Astrocyte (in vitro differentiated cells and primary cell): ENCODE measurements at regions not wholly inside any gene's neighbourhood (a gene's known extent, or its start where the extent isn't known, plus 50 kb on each side); places are given as distances from the start of the nearest gene placed in this dataset.

Experiments
- DNase-seq: peaks from one replicate; pipeline ENCODE4 v3.0.0-alpha.2; 2010; ENCODE audit warnings: low read depth
- FAIRE-seq: peaks from 2 replicates; lab custom pipeline; 2011; peaks lifted over from hg19 to GRCh38; lab: Jason Lieb, UNC
- H2AFZ ChIP-seq: 2 replicates; pipeline ENCODE4 v1.6.0; 2012; ENCODE audit warnings: low read depth, low read length, inconsistent platforms
- H3K27ac ChIP-seq: 2 replicates; pipeline ENCODE4 v1.5.1; 2011; ENCODE audit warnings: low read depth, low read length, inconsistent platforms
- H3K27me3 ChIP-seq: 2 replicates; pipeline ENCODE4 v1.6.0; 2011; ENCODE audit warnings: low read length, inconsistent platforms; ENCODE audit not compliant: insufficient read depth
- H3K36me3 ChIP-seq: 2 replicates; pipeline ENCODE4 v1.5.1; 2011; ENCODE audit warnings: low read length, inconsistent platforms; ENCODE audit not compliant: insufficient read depth
- H3K4me1 ChIP-seq: 2 replicates; pipeline ENCODE4 v1.5.1; 2011; ENCODE audit warnings: low read length, inconsistent platforms; ENCODE audit not compliant: insufficient read depth
- H3K4me2 ChIP-seq: 2 replicates; pipeline ENCODE4 v1.6.0; 2012; ENCODE audit warnings: low read length, inconsistent platforms
- H3K4me3 ChIP-seq: 2 replicates; pipeline ENCODE4 v1.5.1; 2011; ENCODE audit warnings: low read depth, mild to moderate bottlenecking, low read length, inconsistent platforms; ENCODE audit not compliant: insufficient read depth
- H3K79me2 ChIP-seq: 2 replicates; pipeline ENCODE4 v1.6.0; 2012; ENCODE audit warnings: mild to moderate bottlenecking, low read length, inconsistent platforms; ENCODE audit not compliant: insufficient read depth
- H3K9ac ChIP-seq: 2 replicates; pipeline ENCODE4 v1.6.0; 2012; ENCODE audit warnings: mild to moderate bottlenecking, low read length, inconsistent platforms
- H3K9me3 ChIP-seq: 2 replicates; pipeline ENCODE4 v1.5.1; 2012; ENCODE audit warnings: low read depth, mild to moderate bottlenecking, low read length, inconsistent platforms; ENCODE audit not compliant: insufficient read depth
- H4K20me1 ChIP-seq: 2 replicates; pipeline ENCODE4 v1.6.0; 2012; ENCODE audit warnings: low read length, inconsistent platforms; ENCODE audit not compliant: insufficient read depth
- H3K27ac Mint-ChIP-seq: one replicate; pipeline ENCODE4 v1.8.0; 2021; ENCODE audit warnings: mild to moderate bottlenecking, mixed read lengths; ENCODE audit not compliant: unreplicated experiment
- H3K27me3 Mint-ChIP-seq: one replicate; pipeline ENCODE4 v1.8.0; 2021; ENCODE audit warnings: low read depth, mixed read lengths; ENCODE audit not compliant: unreplicated experiment
- H3K36me3 Mint-ChIP-seq: one replicate; pipeline ENCODE4 v1.8.0; 2021; ENCODE audit warnings: low read depth, mixed read lengths; ENCODE audit not compliant: unreplicated experiment
- H3K4me1 Mint-ChIP-seq: one replicate; pipeline ENCODE4 v1.8.0; 2021; ENCODE audit warnings: low read depth, mixed read lengths; ENCODE audit not compliant: unreplicated experiment
- H3K4me3 Mint-ChIP-seq: one replicate; pipeline ENCODE4 v1.8.0; 2021; ENCODE audit warnings: mild to moderate bottlenecking, moderate library complexity, mixed read lengths; ENCODE audit not compliant: unreplicated experiment
- H3K9me3 Mint-ChIP-seq: one replicate; pipeline ENCODE4 v1.8.0; 2021; ENCODE audit warnings: mild to moderate bottlenecking, mixed read lengths; ENCODE audit not compliant: unreplicated experiment
- EZH2 ChIP-seq: IDR thresholded peaks from 2 replicates; pipeline ENCODE4 v1.6.1; 2012; ENCODE audit warnings: mild to moderate bottlenecking, low read length, inconsistent platforms; ENCODE audit not compliant: insufficient read depth
- TF ChIP-seq, protein P1 (sequence below): IDR thresholded peaks from 2 replicates; pipeline ENCODE4 v1.5.1; 2011; ENCODE audit warnings: low read depth, mild to moderate bottlenecking, inconsistent platforms, low read length, moderate library complexity; ENCODE audit not compliant: insufficient read depth

DNA sequence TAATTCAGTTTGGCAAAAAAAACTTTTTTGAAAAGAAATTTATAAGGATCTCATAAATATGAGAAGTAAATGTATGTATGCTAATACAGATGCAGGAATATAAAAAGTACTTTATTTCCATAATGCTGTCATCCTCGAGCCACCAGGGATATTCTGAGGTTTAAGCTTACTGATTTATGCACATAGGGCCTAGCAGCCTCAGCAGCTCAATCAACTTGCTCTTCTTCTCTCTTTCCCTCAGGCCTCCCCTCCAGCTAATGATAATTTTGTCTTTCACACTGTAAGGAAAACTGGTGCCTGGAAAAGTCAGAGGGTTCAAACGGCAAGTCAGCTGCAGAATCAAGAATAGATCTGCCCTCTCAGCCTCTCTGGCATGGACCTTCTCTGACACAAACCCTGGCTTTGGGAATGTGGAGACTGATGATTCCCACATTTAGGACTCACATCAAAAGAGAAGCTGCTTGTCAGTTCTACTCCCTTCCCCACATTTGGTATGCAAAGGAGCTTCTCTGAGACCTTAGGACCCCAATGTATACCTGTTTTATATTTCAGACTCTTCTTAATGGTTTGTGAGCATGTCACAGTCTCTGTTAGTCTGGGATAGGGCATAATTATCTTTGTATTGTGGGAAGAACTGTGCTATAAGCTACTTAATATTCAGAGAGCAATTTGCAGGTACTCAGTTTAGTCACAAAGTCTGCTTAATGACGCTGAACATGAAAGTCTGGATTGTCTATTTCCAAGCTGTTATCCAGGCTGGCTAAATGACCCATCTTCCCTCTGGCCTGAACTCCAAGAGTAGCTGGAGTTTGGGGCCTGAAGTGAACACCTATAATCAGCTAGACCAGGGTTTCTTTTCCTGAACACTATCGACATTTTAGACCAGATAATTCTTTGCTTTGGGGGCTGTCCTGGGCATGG, 52.1 kb upstream of the DIPK1A start:
- Mint-ChIP-seq H3K9me3 (no peaks in the 10 kb centered on the region), H3K36me3 (no peaks in the 10 kb centered on the region), H3K27me3 (no peaks in the 10 kb centered on the region), H3K4me1 (peaks cover 12% of the 10 kb centered on the region), H3K4me3 (no peak overlapping the region), H3K27ac (no peak overlapping the region)
- Histone ChIP-seq H3K27ac (no peak overlapping the region), H3K9me3 (no peaks in the 10 kb centered on the region), H3K4me2 (no peak overlapping the region), H3K4me1 (peaks cover 10% of the 10 kb centered on the region), H3K9ac (no peak overlapping the region), H3K79me2 (no peaks in the 10 kb centered on the region), H3K27me3 (no peaks in the 10 kb centered on the region), H2AFZ (no peak overlapping the region), H4K20me1 (no peaks in the 10 kb centered on the region), H3K4me3 (no peak overlapping the region), H3K36me3 (no peaks in the 10 kb centered on the region)
- no peak for FAIRE-seq
- peak; percentile 41 for DNase-seq
- TF ChIP-seq, protein P1, sequence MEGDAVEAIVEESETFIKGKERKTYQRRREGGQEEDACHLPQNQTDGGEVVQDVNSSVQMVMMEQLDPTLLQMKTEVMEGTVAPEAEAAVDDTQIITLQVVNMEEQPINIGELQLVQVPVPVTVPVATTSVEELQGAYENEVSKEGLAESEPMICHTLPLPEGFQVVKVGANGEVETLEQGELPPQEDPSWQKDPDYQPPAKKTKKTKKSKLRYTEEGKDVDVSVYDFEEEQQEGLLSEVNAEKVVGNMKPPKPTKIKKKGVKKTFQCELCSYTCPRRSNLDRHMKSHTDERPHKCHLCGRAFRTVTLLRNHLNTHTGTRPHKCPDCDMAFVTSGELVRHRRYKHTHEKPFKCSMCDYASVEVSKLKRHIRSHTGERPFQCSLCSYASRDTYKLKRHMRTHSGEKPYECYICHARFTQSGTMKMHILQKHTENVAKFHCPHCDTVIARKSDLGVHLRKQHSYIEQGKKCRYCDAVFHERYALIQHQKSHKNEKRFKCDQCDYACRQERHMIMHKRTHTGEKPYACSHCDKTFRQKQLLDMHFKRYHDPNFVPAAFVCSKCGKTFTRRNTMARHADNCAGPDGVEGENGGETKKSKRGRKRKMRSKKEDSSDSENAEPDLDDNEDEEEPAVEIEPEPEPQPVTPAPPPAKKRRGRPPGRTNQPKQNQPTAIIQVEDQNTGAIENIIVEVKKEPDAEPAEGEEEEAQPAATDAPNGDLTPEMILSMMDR = no peak
- TF ChIP-seq EZH2 = no peak

DNA sequence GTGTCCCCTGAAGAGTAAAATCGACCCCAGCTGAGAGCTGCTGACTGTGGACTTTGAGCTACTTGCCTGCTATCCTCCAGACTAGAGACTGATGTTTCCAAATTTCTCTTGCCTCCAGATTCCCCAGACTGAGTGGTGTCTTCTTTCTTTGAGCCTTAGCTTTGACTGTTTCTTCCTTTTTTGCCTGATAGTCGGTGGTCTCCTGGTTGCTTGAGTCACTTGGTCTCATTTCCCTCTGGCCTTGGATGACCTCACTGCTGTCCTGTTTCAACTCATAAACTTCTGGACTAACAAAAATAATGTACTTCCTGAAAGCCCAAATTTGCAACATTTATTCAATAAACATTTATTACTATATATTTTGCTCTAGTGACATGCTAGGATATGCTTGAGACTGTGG, 52.9 kb upstream of the DIPK1A start:
- no peaks in the 10 kb centered on the region for H3K9me3 Mint-ChIP-seq
- H3K4me1 Mint-ChIP-seq = peaks cover 12% of the 10 kb centered on the region
- Histone ChIP-seq H3K4me1 (peaks cover 10% of the 10 kb centered on the region), H3K4me3 (no peak overlapping the region), H3K4me2 (no peak overlapping the region), H2AFZ (no peak overlapping the region), H3K36me3 (no peaks in the 10 kb centered on the region), H3K9me3 (no peaks in the 10 kb centered on the region), H3K27ac (no peak overlapping the region), H4K20me1 (no peaks in the 10 kb centered on the region), H3K9ac (no peak overlapping the region), H3K79me2 (no peaks in the 10 kb centered on the region), H3K27me3 (no peaks in the 10 kb centered on the region)
- TF ChIP-seq EZH2 = no peak
- TF ChIP-seq, protein P1 = no peak
- H3K27me3 Mint-ChIP-seq = no peaks in the 10 kb centered on the region
- no peak overlapping the region for H3K4me3 Mint-ChIP-seq
- DNase-seq (no peak), FAIRE-seq (no peak)
- H3K27ac Mint-ChIP-seq = no peak overlapping the region
- H3K36me3 Mint-ChIP-seq = no peaks in the 10 kb centered on the region

DNA sequence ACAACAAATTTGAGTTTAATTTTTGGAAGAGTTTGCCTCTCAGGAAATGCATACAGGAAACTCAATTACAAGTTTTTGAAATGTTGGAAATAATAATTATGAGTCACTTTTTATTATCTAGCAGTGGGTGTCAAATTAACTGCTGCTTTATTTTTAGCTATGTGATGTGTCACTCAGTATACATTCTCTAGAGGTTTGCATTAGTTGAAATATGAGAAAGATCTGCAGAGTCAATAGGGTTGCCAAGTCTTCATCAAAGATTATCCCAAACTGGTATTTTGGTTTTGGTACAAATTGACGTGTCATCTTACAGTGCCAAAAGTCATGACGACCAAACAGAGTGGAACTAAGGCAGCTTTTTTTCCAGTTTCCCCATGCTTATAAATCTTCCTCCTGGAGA, 54.3 kb upstream of the DIPK1A start:
- peak; percentile 69 for FAIRE-seq
- Histone ChIP-seq H3K36me3 (no peaks in the 10 kb centered on the region), H3K4me2 (peak overlapping the region; percentile 49), H3K27ac (no peak overlapping the region), H4K20me1 (no peaks in the 10 kb centered on the region), H3K79me2 (no peaks in the 10 kb centered on the region), H3K4me3 (no peak overlapping the region), H3K9ac (no peak overlapping the region), H2AFZ (no peak overlapping the region), H3K4me1 (peaks cover 10% of the 10 kb centered on the region), H3K27me3 (peaks cover 3% of the 10 kb centered on the region), H3K9me3 (no peaks in the 10 kb centered on the region)
- no peak for TF ChIP-seq EZH2
- TF ChIP-seq, protein P1 = no peak
- Mint-ChIP-seq H3K36me3 (no peaks in the 10 kb centered on the region), H3K27me3 (no peaks in the 10 kb centered on the region), H3K27ac (no peak overlapping the region), H3K9me3 (no peaks in the 10 kb centered on the region), H3K4me3 (no peak overlapping the region), H3K4me1 (peaks cover 12% of the 10 kb centered on the region)
- peak; percentile 62 for DNase-seq
